Stimulated activated CD4-positive, alpha-beta T cell treated with anti-CD3 and anti-CD28 coated beads, Interleukin-15, amount 100 ng/mL, for 48 hours (primary cell): ENCODE measurements at regions not wholly inside any gene's neighbourhood (a gene's known extent, or its start where the extent isn't known, plus 50 kb on each side); places are given as distances from the start of the nearest gene placed in this dataset.

Source experiments
- DNase-seq, 2 donors: peaks; one replicate each; pipeline ENCODE4 v3.0.0-alpha.2; 2020; ENCODE audit warnings: low read depth in 2 of 2

- DNase-seq: no peak
Observed at GRCh38 chr12:91852634-91853033, 293.0 kb downstream of the BTG1 start.

- no peak for DNase-seq
Observed at GRCh38 chr12:91851741-91852477, 293.7 kb downstream of the BTG1 start.

- no peak for DNase-seq
Observed at GRCh38 chr12:91846466-91847055, 299.1 kb downstream of the BTG1 start.

- DNase-seq: no peak
Observed at GRCh38 chr12:91845365-91845764, 300.3 kb downstream of the BTG1 start.

GRCh38 chr12:91841822-91842221 lies 303.8 kb downstream of the BTG1 start:
- no peak for DNase-seq

- no peak for DNase-seq
Observed at GRCh38 chr12:91836696-91837095, 308.9 kb downstream of the BTG1 start.

GRCh38 chr12:91836264-91836663 lies 309.4 kb downstream of the BTG1 start:
- DNase-seq: no peak

GRCh38 chr12:91835693-91836092 lies 310.0 kb downstream of the BTG1 start:
- DNase-seq: no peak

- DNase-seq: no peak
Observed at GRCh38 chr12:91833780-91834359, 311.8 kb downstream of the BTG1 start.

GRCh38 chr12:91825999-91826398 lies 319.6 kb downstream of the BTG1 start:
- DNase-seq: no peak

GRCh38 chr12:91824991-91825390 lies 320.7 kb downstream of the BTG1 start:
- DNase-seq: no peak

GRCh38 chr12:91819132-91819447 lies 326.6 kb downstream of the BTG1 start:
- DNase-seq: no peak

GRCh38 chr12:91818227-91819131 lies 327.2 kb downstream of the BTG1 start:
- no peak for DNase-seq

GRCh38 chr12:91817517-91817916 lies 328.1 kb downstream of the BTG1 start:
- DNase-seq: no peak

GRCh38 chr12:91813701-91814100 lies 331.9 kb downstream of the BTG1 start:
- no peak for DNase-seq

GRCh38 chr12:91811481-91812287 lies 334.0 kb downstream of the BTG1 start:
- peak; percentile 21 to 60 for DNase-seq

- no peak for DNase-seq
Observed at GRCh38 chr12:91810531-91811451, 334.9 kb downstream of the BTG1 start.

- DNase-seq: no peak
Observed at GRCh38 chr12:91810077-91810476, 335.6 kb downstream of the BTG1 start.

GRCh38 chr12:91805031-91805430 lies 340.6 kb downstream of the BTG1 start:
- no peak for DNase-seq

GRCh38 chr12:91804533-91804932 lies 341.1 kb downstream of the BTG1 start:
- DNase-seq: no peak
